GM18909 (cell line): ENCODE measurements at regions not wholly inside any gene's neighbourhood (a gene's known extent, or its start where the extent isn't known, plus 50 kb on each side); places are given as distances from the start of the nearest gene placed in this dataset.

Source experiments
- ATAC-seq: cut with Tn5 transposase; IDR thresholded peaks from one replicate; pipeline ENCODE4 v1.9.1; 2021; ENCODE audit warnings: mild to moderate bottlenecking; ENCODE audit not compliant: unreplicated experiment, poor library complexity

DNA sequence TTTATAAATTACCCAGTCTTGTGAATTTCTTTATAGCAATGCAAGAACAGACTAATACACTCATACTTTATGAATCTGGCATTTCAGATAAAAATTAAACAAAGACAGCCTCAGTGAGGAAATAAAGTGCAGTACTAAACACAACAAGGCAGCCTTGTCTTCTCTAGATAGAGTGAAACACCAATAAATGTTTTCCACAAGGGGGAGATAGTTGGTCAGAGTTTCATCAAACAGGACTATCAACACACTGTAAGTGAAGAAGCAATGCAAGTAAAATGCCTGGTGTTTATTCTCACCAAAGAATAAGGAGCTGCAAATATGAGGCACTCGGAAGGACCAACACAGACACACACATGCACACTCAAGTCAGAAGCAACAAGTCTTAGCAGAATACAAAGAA, 62.8 kb downstream of the FAM9B start:
- peak; percentile 56 for ATAC-seq

- no peak for ATAC-seq
Observed at GRCh38 chrX:8969378-8969777, 64.5 kb downstream of the FAM9B start.

GRCh38 chrX:8967461-8967860, 66.5 kb downstream of the FAM9B start:
- no peak for ATAC-seq

- ATAC-seq = no peak
Observed at GRCh38 chrX:8960957-8961468, 72.9 kb downstream of the FAM9B start.

DNA sequence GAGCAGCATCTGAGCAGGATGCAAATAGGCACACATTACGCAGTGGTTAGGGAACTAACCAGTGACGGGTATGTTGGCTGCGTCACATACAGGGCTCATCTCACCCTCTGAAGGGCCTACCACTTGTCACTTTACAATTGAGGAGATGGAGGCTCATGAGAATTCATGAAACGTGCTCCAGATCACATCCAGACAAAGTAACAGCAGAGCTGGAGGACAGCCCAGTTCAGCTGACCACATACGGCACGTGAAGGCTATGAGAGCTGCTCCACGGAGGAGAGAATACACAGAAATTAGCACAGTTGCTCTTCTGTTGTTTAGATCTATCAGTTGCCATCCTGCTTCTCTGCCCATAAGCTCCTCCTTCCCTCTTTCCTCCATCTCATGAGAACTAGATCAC, 78.4 kb downstream of the FAM9B start:
- no peak for ATAC-seq

DNA sequence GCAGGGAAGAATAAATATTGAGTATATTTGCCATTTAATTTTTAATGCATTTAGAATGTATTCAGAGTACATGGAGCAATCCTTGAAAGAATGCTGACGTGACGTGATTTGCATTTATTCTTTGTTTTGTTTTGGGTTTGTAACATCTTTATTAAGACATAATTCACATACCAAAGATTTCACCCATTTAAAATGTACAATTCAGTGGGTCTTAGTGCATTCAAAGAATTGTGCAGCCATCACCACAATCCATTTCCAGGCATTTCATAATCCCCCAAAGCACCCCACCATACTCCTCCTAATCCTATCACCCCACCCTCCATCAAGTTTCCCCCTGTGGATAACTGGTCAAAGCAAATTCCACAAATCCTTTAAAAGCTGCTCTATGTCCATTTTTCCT, 87.4 kb downstream of the FAM9B start:
- ATAC-seq = no peak

- no peak for ATAC-seq
Observed at GRCh38 chrX:8939322-8939721, 94.6 kb downstream of the FAM9B start.

DNA sequence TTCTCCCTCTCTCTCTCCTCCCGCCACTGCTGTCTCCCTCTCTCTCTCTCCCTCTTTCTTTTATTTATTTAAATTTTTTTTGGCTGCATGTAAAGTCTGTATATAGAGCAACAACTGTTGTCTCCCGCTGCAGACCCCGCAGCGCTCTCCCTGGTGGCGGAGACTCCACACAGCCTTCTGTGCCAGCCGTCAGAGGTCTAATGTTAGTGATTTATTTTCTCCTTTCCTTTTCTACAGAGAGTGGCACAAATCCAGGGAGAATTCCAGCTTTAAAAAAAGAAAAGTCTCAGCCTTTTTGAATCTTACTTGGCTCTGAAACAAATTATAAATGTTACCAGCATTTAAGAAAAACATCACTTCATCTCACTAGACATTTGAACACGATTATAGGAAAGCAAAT, 106.2 kb downstream of the FAM9B start:
- no peak for ATAC-seq

DNA sequence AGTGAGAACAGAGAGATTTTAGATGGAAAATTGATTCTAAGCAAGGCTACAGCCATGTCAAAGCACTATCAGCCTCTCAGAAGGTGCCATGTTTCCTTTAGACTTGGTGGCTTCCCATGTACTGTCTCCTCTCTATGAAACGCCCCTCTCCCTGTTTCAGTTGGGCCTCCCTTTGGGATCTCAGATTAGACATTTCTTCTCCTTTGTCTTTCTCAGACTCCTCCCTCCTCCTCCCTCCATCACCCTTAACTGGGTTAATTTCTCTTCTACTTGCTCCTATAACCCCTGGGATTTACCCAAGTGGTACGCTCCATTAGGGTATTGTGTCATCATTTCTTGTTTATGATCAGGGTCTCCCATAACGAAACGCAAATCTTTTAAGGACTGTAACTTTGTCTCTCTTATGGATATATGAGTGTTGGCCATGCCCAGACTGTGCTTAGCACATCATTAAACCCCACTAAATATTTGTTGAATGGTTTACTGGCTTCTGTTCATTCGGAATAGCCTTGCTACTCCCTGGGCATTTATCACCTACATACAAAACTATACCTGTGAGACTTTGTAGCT, 106.8 kb downstream of the FAM9B start:
- no peak for ATAC-seq

GRCh38 chrX:8921615-8922014, 112.3 kb downstream of the FAM9B start:
- no peak for ATAC-seq

DNA sequence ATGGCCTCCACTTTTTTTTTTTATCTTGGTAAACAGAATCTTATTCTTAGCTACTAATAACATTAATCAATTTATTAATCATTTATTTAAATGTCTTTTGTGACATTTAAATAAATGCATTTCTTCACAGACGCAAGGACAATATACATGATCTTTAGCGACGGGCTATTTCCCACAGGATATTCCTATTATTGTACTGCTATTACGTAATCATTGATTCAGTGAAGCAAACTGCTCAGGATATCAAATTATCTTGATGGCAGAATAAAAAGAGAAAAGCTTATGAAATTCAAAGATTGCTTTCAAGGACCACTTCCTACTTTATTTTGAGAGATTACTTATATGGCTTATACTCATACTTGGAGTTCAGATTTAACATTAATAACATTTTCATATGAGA, 114.1 kb downstream of the FAM9B start:
- ATAC-seq = no peak

- no peak for ATAC-seq
Observed at GRCh38 chrX:8916697-8917096, 115.5 kb upstream of the FAM9A start.

GRCh38 chrX:8914681-8915080, 113.5 kb upstream of the FAM9A start:
- ATAC-seq = no peak

DNA sequence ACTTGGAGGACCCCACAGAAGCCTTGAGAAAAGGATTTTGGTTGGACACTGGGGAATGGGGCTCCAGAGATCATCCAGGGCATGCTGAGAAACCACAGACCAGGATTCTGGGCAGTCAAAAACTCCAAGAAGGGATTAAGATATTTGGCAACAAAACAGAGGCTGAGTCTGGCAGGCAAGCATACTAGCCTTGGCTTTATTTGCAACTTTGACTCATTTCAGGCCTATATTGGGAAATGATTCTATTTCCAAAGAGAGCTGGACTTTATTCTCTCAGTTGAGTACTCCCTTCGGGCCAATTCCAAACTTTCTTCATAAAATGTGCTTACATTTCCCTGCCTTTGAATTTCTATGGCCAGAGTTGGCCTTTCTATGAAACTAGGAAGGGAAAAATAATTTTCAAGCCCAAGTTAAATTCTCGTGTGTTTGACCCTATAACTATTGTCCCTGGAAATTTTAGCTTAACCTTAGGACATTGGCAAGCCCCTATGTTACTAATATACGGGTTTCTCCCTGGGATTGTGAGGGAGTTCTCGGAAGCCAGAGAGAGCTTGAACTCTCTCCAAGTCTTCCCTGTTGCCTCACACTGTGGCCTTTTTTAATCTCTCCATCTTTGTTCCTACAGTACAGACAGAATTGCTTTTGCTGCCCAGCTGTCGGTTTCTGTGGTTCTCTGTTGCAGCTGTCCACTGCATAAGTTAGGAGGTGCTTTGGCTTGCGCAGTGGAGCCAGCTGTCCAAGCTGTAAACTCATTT, 112.6 kb upstream of the FAM9A start:
- no peak for ATAC-seq

GRCh38 chrX:8907688-8908087, 106.5 kb upstream of the FAM9A start:
- ATAC-seq = no peak

GRCh38 chrX:8906299-8906938, 105.2 kb upstream of the FAM9A start:
- ATAC-seq = no peak

DNA sequence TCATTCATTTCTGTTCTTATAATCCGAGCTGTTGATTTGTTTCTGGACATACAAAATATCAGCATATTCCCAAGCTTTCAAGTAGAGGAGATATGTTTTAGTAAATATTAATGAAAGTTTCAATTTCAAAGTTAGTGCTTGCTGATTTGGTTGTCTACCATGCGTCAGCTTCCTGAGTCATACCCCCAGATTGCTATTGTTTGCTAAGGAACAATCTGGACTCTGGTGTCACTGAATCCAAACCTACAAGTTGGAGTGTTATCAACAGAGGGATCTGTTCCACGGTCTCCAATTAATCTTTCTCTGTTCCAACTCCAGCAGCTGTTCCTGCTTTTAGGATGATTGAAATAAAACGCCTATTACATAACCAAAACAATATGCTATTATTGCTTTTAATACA, 96.1 kb upstream of the FAM9A start:
- ATAC-seq = no peak

- no peak for ATAC-seq
Observed at GRCh38 chrX:8890794-8891193, 89.6 kb upstream of the FAM9A start.

- no peak for ATAC-seq
Observed at GRCh38 chrX:8887004-8887403, 85.8 kb upstream of the FAM9A start.

DNA sequence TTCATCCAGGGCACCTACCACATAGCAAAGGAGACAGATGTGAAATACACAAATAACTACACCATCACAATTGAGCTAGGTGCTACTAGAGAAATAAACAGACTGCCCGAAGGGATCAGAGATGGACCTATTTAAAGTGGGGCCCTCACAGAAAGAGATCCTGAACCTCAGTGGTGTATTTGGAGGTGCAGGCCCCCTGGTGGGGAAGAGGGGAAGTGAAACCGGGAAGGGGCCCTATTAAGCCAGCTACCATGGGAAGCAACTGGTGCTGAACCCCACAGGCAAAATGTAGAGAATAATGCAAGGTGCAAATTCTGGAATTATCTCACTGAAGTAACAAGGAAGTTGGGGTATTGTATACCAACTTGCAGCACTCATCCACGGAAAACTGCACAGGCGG, 78.6 kb upstream of the FAM9A start:
- ATAC-seq = no peak

DNA sequence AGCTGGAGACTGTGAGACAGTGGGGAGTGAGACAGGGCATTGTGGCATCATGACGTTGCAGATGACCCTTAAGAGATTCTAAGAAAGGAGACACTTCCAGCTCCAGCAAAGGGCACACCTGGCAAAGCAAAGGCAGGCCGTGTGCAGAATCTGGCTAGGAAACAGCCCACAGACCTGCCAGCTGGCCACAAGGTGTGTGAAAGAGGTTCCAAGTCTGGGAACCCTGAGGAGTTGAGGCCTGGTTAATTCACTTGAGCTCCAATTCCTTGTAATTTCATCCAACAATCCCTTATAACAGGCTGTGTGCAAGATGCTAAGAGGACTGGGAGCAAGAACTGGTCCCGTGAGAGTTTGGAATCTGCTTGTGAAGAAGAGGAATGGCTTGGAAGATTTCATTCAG, 72.8 kb upstream of the FAM9A start:
- ATAC-seq = no peak

DNA sequence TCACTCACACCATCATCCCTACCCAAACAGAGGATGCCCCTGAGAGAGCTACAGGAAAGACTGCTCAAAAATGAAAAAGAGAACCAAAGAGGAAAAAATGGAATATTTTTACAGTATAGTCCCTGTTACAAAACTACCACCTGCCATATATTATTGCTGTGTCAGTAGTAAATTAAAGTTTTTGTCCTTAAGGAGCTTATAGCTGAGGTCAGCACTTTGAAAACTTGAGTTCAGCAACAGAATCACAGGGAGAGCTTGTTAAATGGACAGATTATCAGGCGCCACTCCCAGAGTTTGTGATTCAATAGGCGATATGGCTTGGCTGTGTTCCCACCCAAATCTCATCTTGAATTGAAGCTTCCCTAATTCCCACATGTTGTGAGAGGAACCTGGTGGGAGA, 71.9 kb upstream of the FAM9A start:
- no peak for ATAC-seq
